ENCODE measurements at regions not wholly inside any gene's neighbourhood (a gene's known extent, or its start where the extent isn't known, plus 50 kb on each side); places are given as distances from the start of the nearest gene placed in this dataset.
"Not testable (repeated sequence)": the region's sequence is repeated elsewhere in the genome, so short reads cannot be mapped to it uniquely, and the experiment has no call there.

DNA sequence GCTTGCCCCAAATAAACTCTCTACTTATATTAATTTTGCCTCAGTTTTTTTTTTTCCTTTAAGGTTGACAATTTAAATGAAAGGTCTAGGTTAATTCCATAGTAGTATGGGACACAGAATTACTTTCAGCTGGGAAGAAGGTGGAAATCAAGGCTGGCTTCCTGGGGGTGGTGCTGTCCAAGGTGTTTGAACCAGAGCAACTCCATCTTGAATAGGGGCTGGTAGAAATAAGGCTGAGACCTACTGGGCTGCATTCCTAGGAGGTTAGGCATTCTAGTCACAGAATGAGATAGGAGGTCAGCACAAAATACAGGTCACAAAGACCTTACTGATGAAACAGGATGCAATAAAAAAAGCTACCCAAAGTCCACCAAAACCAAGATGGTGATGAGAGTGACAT is 1190.8 kb upstream of the AUTS2 start:
- no peaks in the 10 kb centered on the region for H3K4me1 ChIP-seq
- no peak overlapping the region for H3K27ac ChIP-seq
- H3K36me3 ChIP-seq, result no peaks in the 10 kb centered on the region
- intact Hi-C loops (cut with DNase I), result no loop called here
- TF ChIP-seq CTCF (IDR thresholded peaks at IDR 0.05), result no peak
- H3K9me3 ChIP-seq, result no peaks in the 10 kb centered on the region
- DNase-seq (no peak), ATAC-seq (no peak)
- H3K4me3 ChIP-seq, result no peak overlapping the region
- H3K27me3 ChIP-seq (ENCODE audit: low read depth), result no peaks in the 10 kb centered on the region

DNA sequence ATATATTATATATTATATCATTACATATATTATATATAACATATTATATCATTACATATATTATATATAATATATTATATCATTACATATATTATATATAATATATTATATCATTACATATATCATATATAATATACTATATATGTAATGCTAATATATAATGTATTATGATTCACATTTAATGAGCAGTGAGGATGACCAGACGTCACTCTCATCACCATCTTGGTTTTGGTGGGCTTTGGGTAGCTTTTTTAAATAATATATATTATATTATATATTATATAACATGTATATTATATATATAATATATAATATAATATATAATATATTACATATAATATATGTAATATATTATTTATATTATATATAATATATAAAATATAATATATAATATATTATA is 1189.4 kb upstream of the AUTS2 start:
- ATAC-seq (no peak), DNase-seq (no peak)
- H3K9me3 ChIP-seq, result no peaks in the 10 kb centered on the region
- TF ChIP-seq CTCF (IDR thresholded peaks at IDR 0.05), result no peak
- H3K4me3 ChIP-seq, result no peak overlapping the region
- H3K27ac ChIP-seq, result no peak overlapping the region
- intact Hi-C loops (cut with DNase I), result no loop called here
- no peaks in the 10 kb centered on the region for H3K36me3 ChIP-seq
- H3K27me3 ChIP-seq (ENCODE audit: low read depth), result no peaks in the 10 kb centered on the region
- H3K4me1 ChIP-seq, result no peaks in the 10 kb centered on the region

GRCh38 chr7:68409851-68410250 is 1188.4 kb upstream of the AUTS2 start:
- DNase-seq, result no peak
- ATAC-seq, result no peak
- no peak for TF ChIP-seq CTCF (IDR thresholded peaks at IDR 0.05)
- Histone ChIP-seq H3K9me3 (no peaks in the 10 kb centered on the region), H3K27ac (no peak overlapping the region), H3K27me3 (ENCODE audit: low read depth) (no peaks in the 10 kb centered on the region), H3K4me1 (no peaks in the 10 kb centered on the region), H3K4me3 (no peak overlapping the region), H3K36me3 (no peaks in the 10 kb centered on the region)
- intact Hi-C loops (cut with DNase I), result no loop called here

GRCh38 chr7:68410693-68411092 is 1187.6 kb upstream of the AUTS2 start:
- H3K9me3 ChIP-seq; ATAC-seq; H3K27me3 ChIP-seq (ENCODE audit: low read depth); H3K4me3 ChIP-seq; H3K4me1 ChIP-seq; intact Hi-C loops (cut with DNase I); H3K36me3 ChIP-seq; DNase-seq; H3K27ac ChIP-seq: not testable (repeated sequence)

GRCh38 chr7:68411742-68412141 is 1186.5 kb upstream of the AUTS2 start:
- H3K27me3 ChIP-seq (ENCODE audit: low read depth), result no peaks in the 10 kb centered on the region
- no peaks in the 10 kb centered on the region for H3K36me3 ChIP-seq
- DNase-seq (no peak), ATAC-seq (no peak)
- intact Hi-C loops (cut with DNase I), result no loop called here
- H3K27ac ChIP-seq, result no peak overlapping the region
- no peak overlapping the region for H3K4me3 ChIP-seq
- TF ChIP-seq CTCF (IDR thresholded peaks at IDR 0.05), result no peak
- no peaks in the 10 kb centered on the region for H3K4me1 ChIP-seq
- H3K9me3 ChIP-seq, result no peaks in the 10 kb centered on the region

- ATAC-seq, result no peak
- Histone ChIP-seq H3K36me3 (no peaks in the 10 kb centered on the region), H3K4me3 (no peak overlapping the region), H3K27me3 (ENCODE audit: low read depth) (no peaks in the 10 kb centered on the region), H3K9me3 (no peaks in the 10 kb centered on the region), H3K27ac (no peak overlapping the region), H3K4me1 (no peaks in the 10 kb centered on the region)
- intact Hi-C loops (cut with DNase I), result no loop called here
- no peak for DNase-seq
- TF ChIP-seq CTCF (IDR thresholded peaks at IDR 0.05), result no peak
Measured at GRCh38 chr7:68414631-68415425, 1183.4 kb upstream of the AUTS2 start.

All from lower lobe of right lung (tissue), 2 donors.